ENCODE measurements at regions not wholly inside any gene's neighbourhood (a gene's known extent, or its start where the extent isn't known, plus 50 kb on each side); places are given as distances from the start of the nearest gene placed in this dataset.
"Not testable (repeated sequence)": the region's sequence is repeated elsewhere in the genome, so short reads cannot be mapped to it uniquely, and the experiment has no call there.

- Histone ChIP-seq H3K27me3 (ENCODE audit: insufficient read depth, low read length, poor library complexity, severe bottlenecking) (no peaks in the 10 kb centered on the region), H3K4me2 (ENCODE audit: low read depth, low read length, poor library complexity, severe bottlenecking) (no peak overlapping the region), H3K9me3 (ENCODE audit: insufficient read depth, low read depth, low read length) (peaks cover 6% of the 10 kb centered on the region; the same call in 1 of the 2 replicates), H2AFZ (ENCODE audit: low read length) (no peak overlapping the region), H4K20me1 (ENCODE audit: insufficient read depth, low read length, poor library complexity, severe bottlenecking) (no peaks in the 10 kb centered on the region), H3K9me2 (replicated peaks; ENCODE audit: low read depth, low read length) (no peaks in the 10 kb centered on the region), H3K4me3 (ENCODE audit: low read length, poor library complexity, severe bottlenecking) (no peak overlapping the region), H3K79me2 (ENCODE audit: insufficient read depth, low read length) (no peaks in the 10 kb centered on the region), H3F3A (ENCODE audit: low read depth) (no peaks in the 10 kb centered on the region), H3K36me3 (ENCODE audit: insufficient read depth, low read length) (no peaks in the 10 kb centered on the region), H3K4me1 (ENCODE audit: insufficient read depth, low read length, poor library complexity, severe bottlenecking) (no peaks in the 10 kb centered on the region), H3K9ac (ENCODE audit: low read depth, low read length, poor library complexity, severe bottlenecking) (no peak overlapping the region)
- TF ChIP-seq EZH2phosphoT487 (IDR thresholded peaks at IDR 0.05; ENCODE audit: borderline replicate concordance): no peak
- TF ChIP-seq, protein P1, sequence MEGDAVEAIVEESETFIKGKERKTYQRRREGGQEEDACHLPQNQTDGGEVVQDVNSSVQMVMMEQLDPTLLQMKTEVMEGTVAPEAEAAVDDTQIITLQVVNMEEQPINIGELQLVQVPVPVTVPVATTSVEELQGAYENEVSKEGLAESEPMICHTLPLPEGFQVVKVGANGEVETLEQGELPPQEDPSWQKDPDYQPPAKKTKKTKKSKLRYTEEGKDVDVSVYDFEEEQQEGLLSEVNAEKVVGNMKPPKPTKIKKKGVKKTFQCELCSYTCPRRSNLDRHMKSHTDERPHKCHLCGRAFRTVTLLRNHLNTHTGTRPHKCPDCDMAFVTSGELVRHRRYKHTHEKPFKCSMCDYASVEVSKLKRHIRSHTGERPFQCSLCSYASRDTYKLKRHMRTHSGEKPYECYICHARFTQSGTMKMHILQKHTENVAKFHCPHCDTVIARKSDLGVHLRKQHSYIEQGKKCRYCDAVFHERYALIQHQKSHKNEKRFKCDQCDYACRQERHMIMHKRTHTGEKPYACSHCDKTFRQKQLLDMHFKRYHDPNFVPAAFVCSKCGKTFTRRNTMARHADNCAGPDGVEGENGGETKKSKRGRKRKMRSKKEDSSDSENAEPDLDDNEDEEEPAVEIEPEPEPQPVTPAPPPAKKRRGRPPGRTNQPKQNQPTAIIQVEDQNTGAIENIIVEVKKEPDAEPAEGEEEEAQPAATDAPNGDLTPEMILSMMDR (conservative IDR thresholded peaks at IDR 0.05; ENCODE audit: low read length): no peak
Measured at GRCh38 chr5:74526111-74526510, 114.4 kb downstream of the ENC1 start.

DNA sequence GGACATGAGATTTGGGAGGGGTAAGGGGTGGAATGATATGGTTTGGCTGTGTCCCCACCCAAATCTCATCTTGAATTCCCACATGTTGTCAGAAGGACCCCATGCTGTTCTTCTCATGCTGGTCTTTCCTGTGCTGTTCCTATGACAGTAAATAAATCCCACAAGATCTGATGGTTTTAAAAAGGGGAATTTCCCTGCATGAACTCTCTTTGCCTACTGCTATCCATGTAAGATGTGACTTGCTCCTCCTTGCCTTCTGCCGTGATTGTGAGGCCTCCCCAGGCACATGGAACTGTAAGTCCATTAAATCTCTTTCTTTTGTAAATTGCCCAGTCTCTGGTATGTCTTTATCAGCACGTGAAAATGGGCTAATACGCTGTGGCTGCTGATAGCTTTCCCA lies 115.8 kb downstream of the ENC1 start:
- H2AFZ ChIP-seq (ENCODE audit: low read length); H4K20me1 ChIP-seq (ENCODE audit: insufficient read depth, low read length, poor library complexity, severe bottlenecking); H3K79me2 ChIP-seq (ENCODE audit: insufficient read depth, low read length); H3K4me1 ChIP-seq (ENCODE audit: insufficient read depth, low read length, poor library complexity, severe bottlenecking); H3K36me3 ChIP-seq (ENCODE audit: insufficient read depth, low read length); H3F3A ChIP-seq (ENCODE audit: low read depth); H3K4me2 ChIP-seq (ENCODE audit: low read depth, low read length, poor library complexity, severe bottlenecking); H3K27me3 ChIP-seq (ENCODE audit: insufficient read depth, low read length, poor library complexity, severe bottlenecking); H3K4me3 ChIP-seq (ENCODE audit: low read length, poor library complexity, severe bottlenecking); H3K9me3 ChIP-seq (ENCODE audit: insufficient read depth, low read depth, low read length); H3K9me2 ChIP-seq (replicated peaks; ENCODE audit: low read depth, low read length); H3K9ac ChIP-seq (ENCODE audit: low read depth, low read length, poor library complexity, severe bottlenecking): not testable (repeated sequence)

DNA sequence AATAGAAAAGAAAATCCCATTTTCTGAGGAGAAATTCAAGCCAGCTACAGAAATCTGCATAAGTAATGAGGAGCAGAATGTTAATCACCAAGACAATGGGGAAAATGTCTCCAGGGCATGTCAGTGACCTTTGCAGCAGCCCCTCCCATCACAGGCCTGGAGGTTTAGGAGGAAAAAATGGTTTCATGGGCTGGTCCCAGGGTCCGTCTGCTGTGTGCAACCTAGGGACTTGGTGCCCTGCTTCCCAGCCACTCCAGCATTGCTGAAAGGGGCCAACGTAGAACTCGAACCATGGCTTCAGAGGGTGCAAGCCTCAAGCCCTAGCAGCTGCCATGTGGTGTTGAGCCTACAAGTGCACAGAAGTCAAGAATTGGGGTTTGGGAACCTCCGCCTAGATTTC lies 116.8 kb downstream of the ENC1 start:
- H3K4me3 ChIP-seq (ENCODE audit: low read length, poor library complexity, severe bottlenecking); H3F3A ChIP-seq (ENCODE audit: low read depth); H3K4me1 ChIP-seq (ENCODE audit: insufficient read depth, low read length, poor library complexity, severe bottlenecking); H4K20me1 ChIP-seq (ENCODE audit: insufficient read depth, low read length, poor library complexity, severe bottlenecking); H3K9me2 ChIP-seq (replicated peaks; ENCODE audit: low read depth, low read length); H3K36me3 ChIP-seq (ENCODE audit: insufficient read depth, low read length); H3K9me3 ChIP-seq (ENCODE audit: insufficient read depth, low read depth, low read length); H3K4me2 ChIP-seq (ENCODE audit: low read depth, low read length, poor library complexity, severe bottlenecking); H3K27me3 ChIP-seq (ENCODE audit: insufficient read depth, low read length, poor library complexity, severe bottlenecking); H3K79me2 ChIP-seq (ENCODE audit: insufficient read depth, low read length); H3K9ac ChIP-seq (ENCODE audit: low read depth, low read length, poor library complexity, severe bottlenecking); H2AFZ ChIP-seq (ENCODE audit: low read length): not testable (repeated sequence)

- not testable (repeated sequence) for H2AFZ ChIP-seq (ENCODE audit: low read length); H4K20me1 ChIP-seq (ENCODE audit: insufficient read depth, low read length, poor library complexity, severe bottlenecking); H3K4me1 ChIP-seq (ENCODE audit: insufficient read depth, low read length, poor library complexity, severe bottlenecking); H3K9me3 ChIP-seq (ENCODE audit: insufficient read depth, low read depth, low read length); H3K36me3 ChIP-seq (ENCODE audit: insufficient read depth, low read length); H3K9ac ChIP-seq (ENCODE audit: low read depth, low read length, poor library complexity, severe bottlenecking); H3K79me2 ChIP-seq (ENCODE audit: insufficient read depth, low read length); H3F3A ChIP-seq (ENCODE audit: low read depth); H3K4me3 ChIP-seq (ENCODE audit: low read length, poor library complexity, severe bottlenecking); H3K4me2 ChIP-seq (ENCODE audit: low read depth, low read length, poor library complexity, severe bottlenecking); H3K9me2 ChIP-seq (replicated peaks; ENCODE audit: low read depth, low read length); H3K27me3 ChIP-seq (ENCODE audit: insufficient read depth, low read length, poor library complexity, severe bottlenecking)
Measured at GRCh38 chr5:74522838-74523237, 117.7 kb downstream of the ENC1 start.

DNA sequence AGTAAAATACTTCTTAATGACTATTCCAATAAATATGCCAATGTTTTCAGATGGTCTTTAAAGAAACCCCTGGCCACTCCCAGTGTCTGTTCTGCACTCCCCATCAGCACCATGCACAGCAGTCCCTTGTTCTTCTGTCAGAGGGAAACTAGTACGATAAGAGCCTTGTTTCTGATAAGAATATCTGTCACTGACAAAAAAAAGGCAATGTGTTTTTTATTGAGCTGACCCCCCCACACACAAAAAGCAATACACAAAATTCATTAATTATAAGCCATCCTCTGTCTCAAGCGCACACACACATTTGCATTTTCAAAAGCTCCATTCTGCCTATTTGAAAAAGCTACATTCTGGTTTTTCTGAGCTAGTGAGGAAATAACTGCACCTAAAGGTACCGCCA lies 119.1 kb downstream of the ENC1 start:
- Histone ChIP-seq H4K20me1 (ENCODE audit: insufficient read depth, low read length, poor library complexity, severe bottlenecking) (no peaks in the 10 kb centered on the region), H3K36me3 (ENCODE audit: insufficient read depth, low read length) (no peaks in the 10 kb centered on the region), H3K4me3 (ENCODE audit: low read length, poor library complexity, severe bottlenecking) (no peak overlapping the region), H2AFZ (ENCODE audit: low read length) (no peak overlapping the region), H3K27me3 (ENCODE audit: insufficient read depth, low read length, poor library complexity, severe bottlenecking) (no peaks in the 10 kb centered on the region), H3K9me2 (replicated peaks; ENCODE audit: low read depth, low read length) (no peaks in the 10 kb centered on the region), H3K4me2 (ENCODE audit: low read depth, low read length, poor library complexity, severe bottlenecking) (no peak overlapping the region), H3K9me3 (ENCODE audit: insufficient read depth, low read depth, low read length) (peaks cover 6% of the 10 kb centered on the region; the same call in 1 of the 2 replicates), H3F3A (ENCODE audit: low read depth) (no peaks in the 10 kb centered on the region), H3K79me2 (ENCODE audit: insufficient read depth, low read length) (no peaks in the 10 kb centered on the region), H3K4me1 (ENCODE audit: insufficient read depth, low read length, poor library complexity, severe bottlenecking) (no peaks in the 10 kb centered on the region), H3K9ac (ENCODE audit: low read depth, low read length, poor library complexity, severe bottlenecking) (no peak overlapping the region)
- TF ChIP-seq EZH2phosphoT487 (IDR thresholded peaks at IDR 0.05; ENCODE audit: borderline replicate concordance): no peak
- TF ChIP-seq, protein P1 (conservative IDR thresholded peaks at IDR 0.05; ENCODE audit: low read length): no peak

All from Loucy (cell line).